ENCODE measurements at regions not wholly inside any gene's neighbourhood (a gene's known extent, or its start where the extent isn't known, plus 50 kb on each side); places are given as distances from the start of the nearest gene placed in this dataset.

DNA sequence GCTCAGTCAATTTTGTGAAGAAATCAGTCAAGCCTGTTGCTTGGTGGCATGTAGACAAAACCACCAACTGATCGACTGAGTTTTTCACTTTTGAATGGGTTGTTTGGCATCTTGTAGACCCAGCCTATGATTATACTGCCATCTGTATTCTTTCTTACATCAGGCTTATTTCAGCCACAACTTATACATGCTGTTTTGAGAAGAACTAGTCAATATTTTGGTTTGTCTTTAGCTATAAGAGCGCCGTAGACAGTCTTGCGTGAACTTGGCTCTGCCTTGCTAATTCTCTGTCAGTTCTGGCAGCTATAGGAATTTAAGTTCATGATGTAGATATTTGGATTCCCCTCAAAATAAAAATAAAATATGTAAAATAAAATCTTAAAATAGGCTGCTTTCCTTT lies 742.0 kb upstream of the FANCL start:
- intact Hi-C loops (cut with DNase I) = no loop called here
- H3K27ac ChIP-seq = no peak overlapping the region
- DNase-seq = no peak
- ATAC-seq = no peak
- no peaks in the 10 kb centered on the region for H3K36me3 ChIP-seq
- no peak overlapping the region for H3K4me3 ChIP-seq
- TF ChIP-seq, protein P1, sequence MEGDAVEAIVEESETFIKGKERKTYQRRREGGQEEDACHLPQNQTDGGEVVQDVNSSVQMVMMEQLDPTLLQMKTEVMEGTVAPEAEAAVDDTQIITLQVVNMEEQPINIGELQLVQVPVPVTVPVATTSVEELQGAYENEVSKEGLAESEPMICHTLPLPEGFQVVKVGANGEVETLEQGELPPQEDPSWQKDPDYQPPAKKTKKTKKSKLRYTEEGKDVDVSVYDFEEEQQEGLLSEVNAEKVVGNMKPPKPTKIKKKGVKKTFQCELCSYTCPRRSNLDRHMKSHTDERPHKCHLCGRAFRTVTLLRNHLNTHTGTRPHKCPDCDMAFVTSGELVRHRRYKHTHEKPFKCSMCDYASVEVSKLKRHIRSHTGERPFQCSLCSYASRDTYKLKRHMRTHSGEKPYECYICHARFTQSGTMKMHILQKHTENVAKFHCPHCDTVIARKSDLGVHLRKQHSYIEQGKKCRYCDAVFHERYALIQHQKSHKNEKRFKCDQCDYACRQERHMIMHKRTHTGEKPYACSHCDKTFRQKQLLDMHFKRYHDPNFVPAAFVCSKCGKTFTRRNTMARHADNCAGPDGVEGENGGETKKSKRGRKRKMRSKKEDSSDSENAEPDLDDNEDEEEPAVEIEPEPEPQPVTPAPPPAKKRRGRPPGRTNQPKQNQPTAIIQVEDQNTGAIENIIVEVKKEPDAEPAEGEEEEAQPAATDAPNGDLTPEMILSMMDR (IDR thresholded peaks at IDR 0.05) = no peak
- no peaks in the 10 kb centered on the region for H3K4me1 ChIP-seq
- no peaks in the 10 kb centered on the region for H3K9me3 ChIP-seq
- H3K27me3 ChIP-seq (ENCODE audit: low read depth) = no peaks in the 10 kb centered on the region

DNA sequence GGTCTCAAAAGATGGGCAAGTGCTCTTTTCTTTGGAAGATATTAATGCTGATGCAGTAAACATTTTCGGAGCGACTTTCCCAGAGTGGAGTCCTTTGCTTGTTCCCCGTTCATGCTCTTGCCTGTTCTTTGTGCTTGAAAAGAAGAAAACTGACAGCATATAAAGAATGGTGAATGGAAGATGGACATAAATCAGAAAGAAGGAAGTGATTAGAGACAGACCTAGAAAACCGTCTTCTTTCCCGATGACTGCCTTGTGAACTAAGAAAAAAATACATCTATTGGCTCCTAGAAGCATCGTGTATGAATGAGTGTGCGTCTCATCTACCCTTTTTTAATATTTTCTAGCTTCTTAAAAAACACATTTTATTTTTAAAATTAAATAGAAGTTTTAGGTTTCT lies 740.1 kb upstream of the FANCL start:
- H3K27me3 ChIP-seq (ENCODE audit: low read depth) = no peaks in the 10 kb centered on the region
- ATAC-seq = no peak
- intact Hi-C loops (cut with DNase I) = no loop called here
- no peak overlapping the region for H3K4me3 ChIP-seq
- H3K36me3 ChIP-seq = no peaks in the 10 kb centered on the region
- DNase-seq = no peak
- no peaks in the 10 kb centered on the region for H3K9me3 ChIP-seq
- no peaks in the 10 kb centered on the region for H3K4me1 ChIP-seq
- TF ChIP-seq, protein P1 (IDR thresholded peaks at IDR 0.05) = no peak
- no peak overlapping the region for H3K27ac ChIP-seq

DNA sequence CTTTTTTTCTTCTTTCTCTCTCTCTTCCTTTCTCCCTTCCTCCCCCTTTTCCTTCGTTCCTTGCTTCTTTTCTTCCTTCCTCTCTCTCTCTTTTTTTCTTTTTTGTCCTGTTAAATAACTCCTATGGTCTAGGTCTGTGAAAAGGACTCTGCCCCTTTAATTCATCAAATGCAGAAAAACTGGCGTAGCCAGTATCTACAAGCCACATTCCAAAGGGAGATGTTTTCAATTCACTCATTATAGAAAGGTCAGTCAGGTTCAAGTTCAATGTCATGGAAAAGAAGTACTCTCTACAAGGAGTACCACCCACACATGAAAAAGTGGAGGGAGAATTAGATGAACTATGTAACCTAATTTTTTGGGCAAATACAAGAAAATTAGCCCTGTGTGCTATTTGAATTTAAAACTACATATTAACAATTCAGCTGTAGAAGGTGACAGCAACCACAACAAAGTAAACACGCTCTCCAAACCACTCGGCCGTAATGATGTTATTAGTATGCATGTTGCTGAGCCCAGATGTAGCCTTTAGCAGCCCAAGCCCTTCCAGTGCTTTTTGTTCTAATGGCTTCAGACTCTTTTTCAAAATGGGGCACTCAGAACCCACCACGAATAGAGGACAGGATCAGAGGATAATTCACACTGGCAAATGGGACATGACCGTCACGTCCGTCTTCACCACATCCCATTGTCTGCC lies 735.4 kb upstream of the FANCL start:
- ATAC-seq = no peak
- intact Hi-C loops (cut with DNase I) = no loop called here
- Histone ChIP-seq H3K4me1 (no peaks in the 10 kb centered on the region), H3K27ac (no peak overlapping the region), H3K27me3 (ENCODE audit: low read depth) (no peaks in the 10 kb centered on the region), H3K4me3 (no peak overlapping the region), H3K9me3 (no peaks in the 10 kb centered on the region), H3K36me3 (no peaks in the 10 kb centered on the region)
- TF ChIP-seq, protein P1 (IDR thresholded peaks at IDR 0.05) = no peak
- no peak for DNase-seq

DNA sequence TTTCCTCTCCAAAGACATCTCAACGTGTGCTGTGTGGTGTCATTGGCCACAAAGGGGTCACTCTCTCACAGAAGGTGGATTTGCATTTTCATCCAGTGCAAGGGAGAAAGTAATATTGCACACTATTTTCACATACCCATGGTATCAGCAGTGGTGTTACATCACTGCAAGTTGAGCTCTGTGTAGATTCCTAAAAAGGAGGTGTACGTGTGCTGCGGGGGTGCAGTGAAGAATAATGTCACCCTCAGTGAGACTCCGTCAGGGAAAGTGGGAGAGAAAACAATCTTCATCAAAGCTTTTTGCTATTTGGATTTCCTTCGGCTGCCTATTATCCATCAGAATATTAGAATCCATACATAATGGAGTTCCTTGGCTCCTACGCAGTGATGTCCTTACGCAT lies 733.8 kb upstream of the FANCL start:
- H3K27ac ChIP-seq = no peak overlapping the region
- H3K27me3 ChIP-seq (ENCODE audit: low read depth) = no peaks in the 10 kb centered on the region
- intact Hi-C loops (cut with DNase I) = no loop called here
- H3K4me1 ChIP-seq = no peaks in the 10 kb centered on the region
- H3K36me3 ChIP-seq = no peaks in the 10 kb centered on the region
- ATAC-seq = no peak
- DNase-seq = no peak
- H3K4me3 ChIP-seq = no peak overlapping the region
- TF ChIP-seq, protein P1 (IDR thresholded peaks at IDR 0.05) = no peak
- no peaks in the 10 kb centered on the region for H3K9me3 ChIP-seq

DNA sequence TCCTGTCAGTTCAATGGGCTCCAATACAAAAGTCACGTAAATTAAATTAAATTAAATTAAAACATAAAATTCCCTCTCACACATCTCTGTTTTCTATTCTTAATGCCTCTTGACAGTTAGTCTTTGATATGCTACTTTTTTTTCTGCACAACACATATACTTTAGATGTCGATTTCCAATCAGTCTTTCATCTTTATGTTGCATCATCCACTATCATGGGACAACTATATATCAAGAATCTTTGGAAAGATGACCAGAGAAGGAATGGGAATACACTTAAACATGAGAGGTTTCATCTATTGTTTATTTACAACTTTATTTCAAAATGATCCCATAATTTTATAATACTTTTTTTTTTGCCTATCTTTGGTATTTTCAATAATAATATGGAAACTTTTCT lies 733.3 kb upstream of the FANCL start:
- intact Hi-C loops (cut with DNase I) = no loop called here

More for the DNA sequence above, 733.3 kb upstream of the FANCL start:
- ATAC-seq (no peak), DNase-seq (no peak)
- Histone ChIP-seq H3K9me3 (no peaks in the 10 kb centered on the region), H3K4me1 (no peaks in the 10 kb centered on the region), H3K27me3 (ENCODE audit: low read depth) (no peaks in the 10 kb centered on the region), H3K4me3 (no peak overlapping the region), H3K27ac (no peak overlapping the region), H3K36me3 (no peaks in the 10 kb centered on the region)
- TF ChIP-seq, protein P1 (IDR thresholded peaks at IDR 0.05) = no peak
